NCI-H226 (cell line): ENCODE measurements at regions not wholly inside any gene's neighbourhood (a gene's known extent, or its start where the extent isn't known, plus 50 kb on each side); places are given as distances from the start of the nearest gene placed in this dataset.

Experiments
- DNase-seq: peaks from one replicate; pipeline ENCODE4 v3.0.0-alpha.2; 2015

DNA sequence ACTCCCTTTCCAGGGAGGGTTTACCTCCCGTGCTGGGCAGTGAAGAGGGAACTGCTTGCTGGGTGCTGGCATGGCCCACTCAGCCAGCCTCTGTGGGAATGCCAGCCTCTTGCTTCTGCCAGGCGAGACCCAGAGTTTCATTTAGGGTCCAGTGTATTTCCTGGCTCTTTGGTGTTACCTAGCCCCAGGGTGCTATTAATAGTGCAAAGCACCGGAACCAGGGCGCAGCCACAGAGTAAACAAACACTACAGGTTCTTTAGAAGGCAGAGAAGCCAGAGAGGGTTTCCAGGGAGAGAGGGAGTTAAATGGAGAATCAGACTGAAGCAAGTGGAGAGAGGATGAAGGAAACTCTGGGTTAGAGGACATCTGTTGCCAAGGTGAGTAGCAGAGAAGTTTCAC lies 74.9 kb upstream of the SPATA13 start:
- no peak for DNase-seq

GRCh38 chr13:24086642-24087041 lies 73.9 kb upstream of the SPATA13 start:
- DNase-seq = no peak

DNA sequence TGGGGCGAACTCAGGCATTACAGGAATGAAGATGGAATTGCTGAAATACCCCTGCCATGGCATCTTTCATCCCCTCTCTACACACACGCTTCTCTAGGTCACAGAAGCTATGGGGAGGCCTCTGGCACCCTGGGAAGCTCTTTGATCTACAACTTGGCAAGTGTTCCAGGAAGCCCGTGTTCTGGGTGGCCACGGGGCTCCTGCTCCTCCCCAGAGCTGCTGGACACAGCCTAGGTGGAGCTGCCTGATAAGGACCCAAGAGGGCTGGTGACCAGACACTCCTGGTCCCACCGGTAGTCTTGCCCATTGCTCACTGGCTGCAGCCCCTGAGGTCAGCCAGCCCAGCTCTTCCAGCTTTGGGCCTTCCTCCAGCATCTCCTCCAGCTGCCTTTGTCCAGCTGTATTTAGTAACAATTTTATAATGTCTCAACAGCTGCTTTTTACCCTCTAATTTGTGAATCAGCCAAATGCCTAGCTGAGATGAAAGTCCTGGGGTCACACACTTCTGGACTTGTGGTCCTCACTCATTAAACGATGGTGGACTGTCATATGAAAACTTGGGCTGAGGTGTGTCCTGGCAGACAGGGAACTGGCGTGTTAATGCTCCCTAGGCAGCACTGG lies 72.8 kb upstream of the SPATA13 start:
- DNase-seq = no peak

GRCh38 chr13:24090049-24090448 lies 70.5 kb upstream of the SPATA13 start:
- no peak for DNase-seq

GRCh38 chr13:24091080-24091479 lies 69.4 kb upstream of the SPATA13 start:
- DNase-seq = no peak

DNA sequence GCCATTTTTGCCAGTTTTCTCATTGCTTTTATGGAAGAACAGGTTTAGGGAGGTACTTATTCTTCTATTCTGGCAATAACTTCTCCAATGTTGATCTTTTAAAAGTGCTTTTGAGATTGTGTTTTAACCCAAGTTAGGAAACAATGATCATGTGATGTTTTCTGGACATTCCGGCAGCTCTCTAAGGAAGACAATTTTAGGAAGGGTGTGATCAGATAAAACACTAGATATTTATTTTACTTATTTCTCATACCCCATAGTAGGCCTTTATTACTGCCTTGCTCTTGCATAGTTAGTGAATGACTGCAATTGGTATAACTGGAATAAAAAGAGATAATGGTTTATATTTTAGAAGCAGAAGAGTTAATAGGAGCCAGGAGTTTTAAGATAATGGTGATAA lies 68.4 kb upstream of the SPATA13 start:
- no peak for DNase-seq

- DNase-seq = no peak
Observed at GRCh38 chr13:24093047-24093446, 67.5 kb upstream of the SPATA13 start.

- DNase-seq = no peak
Observed at GRCh38 chr13:24096659-24097058, 63.9 kb upstream of the SPATA13 start.

GRCh38 chr13:24097064-24097463 lies 63.5 kb upstream of the SPATA13 start:
- no peak for DNase-seq

DNA sequence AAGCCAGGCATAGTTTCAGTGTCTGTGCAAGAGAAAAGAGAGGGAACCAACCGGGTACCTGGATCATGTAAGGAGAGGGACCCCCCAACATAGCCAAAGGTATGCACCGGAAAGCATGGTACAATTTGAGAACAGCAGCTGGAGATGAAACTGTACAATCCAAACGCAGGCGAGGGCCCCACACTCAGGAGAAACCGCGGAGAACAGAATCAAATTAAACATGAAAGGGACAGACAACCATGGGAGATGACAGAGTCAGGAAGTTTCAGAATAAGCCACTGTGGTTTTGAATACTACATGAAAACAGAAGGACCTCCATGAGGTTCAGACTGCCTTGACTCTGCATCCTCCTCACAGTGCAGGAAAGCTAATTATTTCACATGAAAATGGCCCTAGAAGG lies 62.9 kb upstream of the SPATA13 start:
- DNase-seq = no peak

- DNase-seq = no peak
Observed at GRCh38 chr13:24099490-24099889, 61.0 kb upstream of the SPATA13 start.

DNA sequence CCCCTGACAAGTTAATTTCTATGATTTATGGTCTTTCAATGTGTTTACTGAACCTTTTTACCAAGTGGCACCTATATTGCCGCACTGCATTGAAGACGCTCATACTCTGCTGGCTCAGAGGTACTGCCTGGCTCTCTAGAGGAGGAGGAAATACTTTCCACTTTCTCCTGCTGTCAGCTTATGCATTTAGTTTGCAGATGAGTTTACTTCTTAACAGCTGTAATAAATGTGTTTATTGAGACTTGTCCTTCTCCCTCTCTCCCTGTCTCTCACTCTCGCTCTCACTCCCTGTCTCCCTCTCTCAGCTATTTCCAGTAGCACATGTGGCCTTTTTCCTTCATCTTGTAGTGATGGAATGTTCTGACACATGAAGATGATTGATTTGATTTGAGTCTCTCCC lies 60.3 kb upstream of the SPATA13 start:
- DNase-seq = no peak

- DNase-seq = no peak
Observed at GRCh38 chr13:24103782-24104372, 56.6 kb upstream of the SPATA13 start.

- DNase-seq = no peak
Observed at GRCh38 chr13:24104723-24105122, 55.8 kb upstream of the SPATA13 start.

- no peak for DNase-seq
Observed at GRCh38 chr13:24106429-24106828, 54.1 kb upstream of the SPATA13 start.

GRCh38 chr13:24107955-24108614 lies 52.4 kb upstream of the SPATA13 start:
- DNase-seq = no peak

GRCh38 chr13:24108615-24108965 lies 51.9 kb upstream of the SPATA13 start:
- no peak for DNase-seq

DNA sequence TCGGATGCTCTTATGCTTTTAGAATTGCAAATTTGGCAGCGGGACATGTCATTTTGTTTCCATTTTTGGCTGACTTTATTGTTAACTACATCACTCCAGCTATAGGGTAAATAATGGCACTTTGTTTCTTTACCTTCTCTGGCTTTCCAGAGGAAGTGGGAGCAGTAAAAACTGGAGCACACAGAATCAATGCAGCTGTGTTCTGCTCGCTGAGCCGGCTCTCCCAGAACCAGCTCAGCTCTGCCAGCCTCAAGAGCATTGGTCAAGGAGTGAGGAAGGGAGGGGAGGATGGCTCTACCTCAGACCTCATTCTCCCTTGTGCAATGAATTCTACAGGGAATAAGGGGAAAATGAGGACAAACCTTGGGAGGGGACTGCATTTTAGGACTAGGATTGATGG lies 50.5 kb upstream of the SPATA13 start:
- no peak for DNase-seq
